ENCODE measurements at regions not wholly inside any gene's neighbourhood (a gene's known extent, or its start where the extent isn't known, plus 50 kb on each side); places are given as distances from the start of the nearest gene placed in this dataset.

DNA sequence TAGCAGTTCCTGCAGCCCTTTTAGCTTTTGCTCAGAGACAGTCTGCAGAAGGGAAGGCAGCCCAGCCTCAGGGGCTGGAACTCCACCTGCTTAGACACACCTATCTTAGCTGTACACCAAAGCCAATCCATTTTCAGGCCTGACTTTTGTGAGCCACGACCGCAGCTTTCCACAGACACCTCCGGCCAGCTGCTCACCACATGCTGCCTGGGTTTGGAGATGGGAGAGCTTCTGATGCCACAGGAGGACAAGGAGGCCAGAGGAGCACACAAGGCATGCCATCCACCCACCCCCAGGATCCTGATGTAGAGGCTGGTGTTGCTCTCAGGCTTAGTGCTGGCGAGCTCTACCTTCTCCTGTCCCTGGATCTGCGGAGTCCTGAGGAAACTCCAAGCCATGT is 141.8 kb upstream of the NALF2 start:
- DNase-seq = no peak

DNA sequence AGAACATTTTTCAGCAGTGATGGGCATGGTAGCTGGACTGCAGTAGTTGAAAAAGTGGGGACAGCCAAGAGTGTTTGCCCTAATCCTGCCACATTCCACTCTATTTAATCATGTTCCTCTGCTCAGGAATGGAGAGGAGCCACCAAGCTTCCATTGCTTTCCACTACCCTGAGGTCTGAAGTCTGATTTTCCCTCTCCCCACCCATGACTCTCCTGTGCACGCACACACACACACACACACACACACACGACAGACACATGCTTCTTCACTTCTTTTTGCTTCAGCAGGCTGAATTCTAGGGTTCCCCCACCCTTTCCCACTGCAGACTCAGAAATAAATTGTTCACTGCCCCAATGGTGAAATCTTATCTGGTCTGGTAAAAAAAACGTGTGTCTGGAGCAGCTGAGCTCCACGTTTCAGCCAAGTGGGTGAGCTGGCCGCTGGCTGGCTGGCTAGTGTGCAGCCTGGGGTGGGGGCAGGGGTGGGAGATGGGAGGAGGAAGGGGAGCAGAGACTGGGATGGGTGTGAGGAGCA is 142.7 kb upstream of the NALF2 start:
- DNase-seq = no peak

- no peak for DNase-seq
Measured at GRCh38 chrX:69357317-69357716, 146.8 kb upstream of the NALF2 start.

DNA sequence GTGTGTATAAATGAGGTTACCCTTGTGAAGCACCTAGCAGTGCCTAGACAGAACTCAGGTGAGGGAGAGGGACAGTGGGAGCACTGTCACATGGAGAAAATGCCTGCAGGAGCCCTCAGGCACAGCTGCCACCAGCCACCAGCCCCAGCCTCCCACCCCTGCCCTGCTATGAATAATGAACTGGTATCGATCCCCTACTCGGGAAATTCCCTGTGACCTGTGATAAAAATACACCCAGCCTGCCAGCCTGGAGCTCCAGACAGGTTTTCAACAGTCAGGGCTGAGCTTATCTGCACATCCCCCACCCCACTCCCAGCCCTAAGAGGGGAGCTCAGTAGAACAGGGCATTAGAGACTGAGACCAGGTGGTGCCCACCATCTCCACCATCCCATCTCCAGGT is 159.6 kb upstream of the PJA1 start:
- DNase-seq = no peak

- no peak for DNase-seq
Measured at GRCh38 chrX:69323786-69324720, 158.8 kb upstream of the PJA1 start.

- DNase-seq = no peak
Measured at GRCh38 chrX:69321789-69322188, 156.5 kb upstream of the PJA1 start.

GRCh38 chrX:69321006-69321655 is 155.9 kb upstream of the PJA1 start:
- no peak for DNase-seq

DNA sequence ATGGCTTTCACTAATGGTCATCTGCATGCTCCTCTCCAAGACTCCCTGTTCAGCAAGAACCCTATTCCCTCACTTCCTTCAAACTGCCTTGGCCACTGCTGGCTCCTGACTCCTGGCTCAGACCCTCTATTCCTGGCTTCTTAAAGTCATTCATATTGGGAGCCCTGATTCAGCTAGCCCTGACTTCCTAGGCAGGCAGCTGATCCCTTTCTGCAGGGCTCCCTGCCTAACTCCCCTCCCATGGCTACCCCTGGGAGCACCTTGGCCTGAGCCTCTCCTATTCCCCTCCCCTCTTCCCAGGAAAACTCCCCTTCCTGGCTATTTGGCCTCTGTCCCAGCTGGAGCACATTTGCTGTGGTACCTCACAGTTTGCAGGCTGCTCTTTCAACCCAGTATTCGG is 154.9 kb upstream of the PJA1 start:
- DNase-seq = no peak

- no peak for DNase-seq
Measured at GRCh38 chrX:69319376-69319775, 154.1 kb upstream of the PJA1 start.

- DNase-seq = no peak
Measured at GRCh38 chrX:69318651-69319340, 153.5 kb upstream of the PJA1 start.

DNA sequence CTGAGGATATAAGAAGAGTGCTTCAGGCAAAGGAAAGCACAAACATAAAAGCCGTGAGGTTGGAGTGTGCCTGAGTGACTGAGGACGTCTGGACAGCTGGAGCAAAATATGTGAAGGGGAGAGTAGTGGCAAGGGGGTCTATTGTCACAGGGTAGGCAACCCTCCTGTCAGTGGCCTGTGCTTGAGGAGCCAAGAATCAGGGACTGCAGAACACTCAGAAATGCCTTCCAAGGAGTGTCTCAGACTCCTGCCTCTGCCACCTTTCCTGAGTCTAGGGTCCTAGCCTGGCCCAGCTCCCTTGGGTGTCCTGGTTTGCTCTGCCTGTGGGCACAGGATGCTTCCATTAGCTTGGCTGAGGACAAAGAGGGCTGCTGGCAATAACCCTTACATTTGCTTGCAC is 152.5 kb upstream of the PJA1 start:
- no peak for DNase-seq

- no peak for DNase-seq
Measured at GRCh38 chrX:69314436-69315348, 149.4 kb upstream of the PJA1 start.

GRCh38 chrX:69313617-69314290 is 148.5 kb upstream of the PJA1 start:
- DNase-seq = no peak

DNA sequence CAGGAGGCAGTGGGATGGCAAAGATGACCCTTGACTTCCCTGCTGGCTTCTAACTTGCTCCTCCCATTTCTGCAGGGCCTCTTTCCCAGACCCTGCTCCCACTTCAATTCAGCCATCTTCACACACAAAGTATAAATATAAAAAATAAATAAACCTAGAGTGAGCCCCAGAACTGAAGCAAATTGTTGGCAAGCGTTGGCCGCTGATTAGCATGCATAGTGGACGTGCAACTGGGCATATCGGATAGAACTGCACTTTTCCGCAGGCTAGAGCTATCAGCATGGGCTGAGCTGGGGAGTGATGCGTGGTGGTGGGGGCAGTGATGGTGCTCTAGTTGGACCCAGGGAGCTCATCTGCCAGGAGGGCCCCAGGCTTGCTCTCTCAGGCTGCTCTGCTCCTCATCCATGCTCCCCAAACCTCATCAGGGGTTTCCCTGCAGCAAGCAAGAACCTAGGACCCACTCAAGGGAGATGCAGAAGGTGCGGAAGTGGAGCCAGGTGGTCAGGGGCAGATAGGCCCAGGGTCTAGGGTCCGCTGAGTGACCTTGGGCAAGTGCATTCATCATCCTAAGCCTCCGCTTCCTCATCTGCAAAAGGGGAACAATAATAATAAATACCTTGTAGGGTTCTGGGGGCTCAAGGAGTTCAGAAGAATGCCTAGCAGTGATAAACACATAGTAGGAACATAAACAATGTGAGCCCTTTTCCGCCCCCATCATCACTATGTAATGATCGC is 146.8 kb upstream of the PJA1 start:
- no peak for DNase-seq

DNA sequence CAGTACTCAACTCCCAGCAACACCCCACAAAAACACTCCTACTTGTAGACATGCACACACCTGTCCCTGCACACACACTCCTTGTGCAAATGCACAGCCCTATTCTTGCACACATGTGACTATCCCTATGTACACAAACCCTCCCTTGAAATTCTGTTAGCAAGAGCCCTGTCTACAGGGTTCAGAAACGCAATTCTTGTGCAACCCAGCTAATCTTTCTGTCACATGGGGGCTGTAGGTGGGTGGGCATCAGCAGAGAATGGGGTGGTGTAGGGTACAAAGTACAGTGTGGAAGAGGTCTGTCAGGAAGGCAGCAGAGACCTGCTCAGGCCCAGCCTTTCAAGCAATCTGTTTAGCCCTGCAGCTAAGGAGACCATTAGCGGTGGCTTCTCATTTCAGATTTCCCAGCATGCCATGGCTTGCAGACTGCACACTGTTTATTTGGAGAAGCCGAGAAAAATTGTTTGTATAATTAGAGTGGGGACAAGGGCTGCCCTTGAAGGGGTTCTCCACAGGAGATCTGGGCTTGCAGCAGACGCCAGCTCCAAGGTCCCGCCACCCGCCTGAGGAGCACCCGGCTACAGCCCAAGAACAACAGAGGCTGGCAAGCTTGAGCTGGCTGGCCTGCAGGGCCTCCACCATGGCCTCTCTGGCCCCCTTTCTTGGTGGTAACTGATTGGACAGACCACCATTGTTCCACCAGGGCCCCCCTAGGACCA is 144.0 kb upstream of the PJA1 start:
- DNase-seq = no peak

DNA sequence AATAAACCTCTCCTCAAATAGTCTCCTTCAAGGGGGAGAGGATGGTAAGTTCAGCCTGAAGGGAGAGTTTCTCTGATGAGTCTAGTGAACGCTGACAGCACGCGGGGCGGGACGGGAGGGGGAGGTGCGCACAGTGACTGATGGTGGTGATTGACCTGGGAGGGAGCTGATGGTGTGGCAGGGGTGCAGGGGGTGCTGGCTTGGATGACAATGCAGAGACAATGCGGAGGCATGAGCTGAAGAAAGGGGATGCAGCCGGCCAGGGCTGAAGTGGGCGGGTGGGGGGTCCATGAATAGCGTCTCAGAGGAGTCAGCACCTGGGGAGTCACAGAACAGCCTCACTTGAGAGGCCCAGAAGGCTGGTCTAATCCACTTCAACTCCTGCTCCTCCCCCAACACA is 142.5 kb upstream of the PJA1 start:
- no peak for DNase-seq

DNA sequence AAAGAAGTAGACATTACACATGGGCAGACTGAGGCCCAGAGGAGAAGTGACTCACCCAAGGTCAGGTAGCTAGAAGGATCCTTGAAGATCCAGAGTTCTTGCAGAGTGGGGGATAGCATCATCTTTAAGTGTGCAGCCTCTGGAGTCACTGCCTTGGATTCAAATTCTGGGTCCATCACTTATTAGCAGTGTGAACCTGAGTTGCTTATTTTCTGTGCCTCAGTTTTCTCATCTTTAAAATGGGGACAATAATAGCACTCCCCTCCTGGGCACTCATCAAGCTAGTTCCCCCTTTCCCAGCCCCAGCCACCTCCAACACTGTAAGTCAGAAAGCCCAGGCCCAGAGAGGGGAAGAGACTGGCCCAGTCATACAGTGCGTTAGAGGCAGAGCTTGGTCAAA is 141.8 kb upstream of the PJA1 start:
- DNase-seq = no peak

GRCh38 chrX:69306063-69306404 is 140.8 kb upstream of the PJA1 start:
- DNase-seq = no peak

DNA sequence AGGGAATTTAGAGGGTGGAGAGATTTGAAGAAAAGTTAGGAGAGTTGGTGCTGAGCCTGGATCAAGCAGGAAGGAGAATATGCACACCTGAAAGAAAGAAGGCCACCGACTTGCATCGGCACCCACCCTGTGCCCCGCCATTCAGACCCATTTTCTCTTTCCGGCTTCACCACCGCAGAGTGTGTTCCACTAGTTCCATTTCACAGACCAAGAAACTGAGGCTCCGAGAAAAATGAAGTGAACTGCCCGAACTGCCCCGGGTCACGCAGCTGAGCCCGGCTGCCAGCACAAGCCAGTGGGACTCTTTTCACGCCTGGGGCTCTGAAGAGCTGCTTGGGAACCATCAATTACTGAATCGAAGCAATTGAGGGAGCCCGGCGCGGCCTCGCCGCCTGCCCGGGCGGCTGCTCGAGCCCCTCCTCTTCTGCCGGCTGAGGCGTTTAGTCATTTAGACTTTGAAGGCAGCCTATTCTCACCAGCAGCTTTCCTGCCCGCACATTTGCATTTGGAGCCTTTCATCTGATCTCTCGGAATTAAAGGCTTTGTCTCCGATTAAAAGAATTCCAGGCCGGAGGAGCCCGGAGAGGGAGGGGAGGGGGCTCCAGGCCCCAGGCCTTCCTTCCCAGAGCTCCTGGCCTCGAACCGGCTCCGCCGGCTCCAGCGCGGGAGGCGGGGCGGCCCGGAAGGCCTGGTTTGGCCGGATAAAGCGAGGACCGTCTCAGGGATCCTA is 140.2 kb upstream of the PJA1 start:
- DNase-seq = no peak

DNA sequence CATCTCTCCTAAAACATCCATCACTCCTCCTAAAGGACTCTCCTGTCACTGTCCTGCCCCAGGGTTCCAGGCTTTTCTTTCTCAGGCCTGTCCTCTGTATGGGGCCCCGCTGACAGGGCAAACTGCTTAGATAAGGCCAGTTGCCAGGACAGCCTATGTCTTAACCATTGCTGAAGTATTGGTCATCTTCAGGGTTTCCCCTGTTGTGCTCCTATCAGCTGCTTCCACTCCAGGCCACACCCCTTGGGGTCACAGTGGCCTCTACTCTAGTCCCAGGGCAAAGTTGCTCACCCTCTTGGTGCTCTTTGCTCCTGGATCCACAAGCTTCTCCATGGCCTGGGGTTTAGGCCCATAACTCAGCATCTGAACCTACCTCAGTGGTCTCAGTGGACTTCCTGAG is 138.0 kb upstream of the PJA1 start:
- DNase-seq = no peak
